Upper lobe of left lung (tissue), 6 donors: ENCODE measurements at regions not wholly inside any gene's neighbourhood (a gene's known extent, or its start where the extent isn't known, plus 50 kb on each side); places are given as distances from the start of the nearest gene placed in this dataset.

Source experiments
- ATAC-seq, 2 donors: fragments of 200-7000 bp; cut with Tn5 transposase; one replicate each; pipeline ENCODE4 v1.9.1; 2022; ENCODE audit warnings: mild to moderate bottlenecking in 2 of 2, moderate library complexity in 2 of 2; ENCODE audit not compliant: low FRiP score in 2 of 2
- DNase-seq, 2 donors: peaks; one replicate each; pipeline ENCODE4 v3.0.0-alpha.2; 2019 to 2020
- H3K27ac ChIP-seq, 4 donors: fragments of 200-600 bp; sonication (generic); one replicate each; pipeline ENCODE4 v1.5.1; 2016 to 2019
- H3K27me3 ChIP-seq, 4 donors: fragments of 200-600 bp; sonication (generic); one replicate each; pipeline ENCODE4 v1.5.1; 2017 to 2019
- H3K36me3 ChIP-seq, 4 donors: fragments of 200-600 bp; sonication (generic); one replicate each; pipeline ENCODE4 v1.5.1; 2016 to 2019
- H3K4me1 ChIP-seq, 4 donors: fragments of 200-600 bp; sonication (generic); one replicate each; pipeline ENCODE4 v1.5.1; 2018 to 2019
- H3K4me3 ChIP-seq, 4 donors: fragments of 200-600 bp; sonication (generic); one replicate each; pipeline ENCODE4 v1.5.1; 2017 to 2019; ENCODE audit warnings: mild to moderate bottlenecking in 2 of 4, moderate library complexity in 1 of 4
- H3K9me3 ChIP-seq, 4 donors: fragments of 200-600 bp; sonication (generic); one replicate each; pipeline ENCODE4 v1.5.1; 2018 to 2019
- CTCF ChIP-seq, 6 experiments: fragments of 450-650 bp in 4 of 6; fragments of 200-600 bp in 2 of 6; sonication (generic) in 2 of 6; IDR thresholded peaks; one replicate each; pipeline ENCODE4 v1.5.1; 2016 to 2019; ENCODE audit warnings: antibody characterized with exemption in 6 of 6
- EP300 ChIP-seq, 4 donors: sonication (generic); formaldehyde crosslinking; IDR thresholded peaks; one replicate each; pipeline ENCODE4 v1.5.1; 2017; ENCODE audit warnings: antibody characterized with exemption in 4 of 4, control low read depth in 2 of 4
- POLR2A ChIP-seq, 4 donors: fragments of 450-650 bp; IDR thresholded peaks; one replicate each; pipeline ENCODE4 v1.5.1; 2016 to 2017; ENCODE audit warnings: antibody characterized with exemption in 4 of 4, mild to moderate bottlenecking in 2 of 4
- POLR2AphosphoS5 ChIP-seq, 2 donors: sonication (generic); formaldehyde crosslinking; IDR thresholded peaks; one replicate each; pipeline ENCODE4 v1.5.1; 2017; ENCODE audit warnings: antibody characterized with exemption in 2 of 2
- WGBS, 2 donors: methylation state at CpG; one replicate each; pipeline ENCODE4 v1.1.5; 2017 to 2018; 5-methylcytosine and 5-hydroxymethylcytosine counted together
- donor health status: DM: no; HTN: no; CAD: no; lungs with moderate emphysema.
- donor health status: DM: no; HTN: yes; CAD: no; lungs with severe emphysema.

GRCh38 chr14:104243200-104243599, 104.8 kb downstream of the KIF26A start:
- TF ChIP-seq POLR2A (IDR thresholded peaks at IDR 0.05), result no peak
- TF ChIP-seq EP300 (IDR thresholded peaks at IDR 0.05), result no peak
- TF ChIP-seq CTCF (IDR thresholded peaks at IDR 0.05), result no peak
- TF ChIP-seq POLR2AphosphoS5 (IDR thresholded peaks at IDR 0.05), result no peak
- no peak for DNase-seq

GRCh38 chr14:104244221-104245011, 106.0 kb downstream of the KIF26A start:
- no peak overlapping the region for H3K4me3 ChIP-seq
- TF ChIP-seq POLR2A (IDR thresholded peaks at IDR 0.05) (no peak), POLR2AphosphoS5 (IDR thresholded peaks at IDR 0.05) (no peak), EP300 (IDR thresholded peaks at IDR 0.05) (no peak)
- H3K27ac ChIP-seq, result no peak overlapping the region
- no peaks in the 10 kb centered on the region for H3K27me3 ChIP-seq
- 88 to 90% methylated on average over 20 to 23 of the region's 23 CpGs for WGBS, 2 donors
- DNase-seq, result peak in 1 of 2 donors; percentile 18
- no peaks in the 10 kb centered on the region for H3K36me3 ChIP-seq
- no peak for ATAC-seq
- peaks cover 0 to 18% (median 7%) of the 10 kb centered on the region in 4 donors for H3K9me3 ChIP-seq
- H3K4me1 ChIP-seq, result no peaks in the 10 kb centered on the region

More at GRCh38 chr14:104243200-104243599, 104.8 kb downstream of the KIF26A start:
- H3K4me3 ChIP-seq, result no peak overlapping the region
- no peak for ATAC-seq
- H3K36me3 ChIP-seq, result no peaks in the 10 kb centered on the region
- H3K27ac ChIP-seq, result no peak overlapping the region
- H3K9me3 ChIP-seq, result peaks cover 0 to 18% (median 7%) of the 10 kb centered on the region in 4 donors
- WGBS, 2 donors, result 90 to 97% methylated on average over 1 of the region's 1 CpG
- H3K4me1 ChIP-seq, result no peaks in the 10 kb centered on the region
- H3K27me3 ChIP-seq, result no peaks in the 10 kb centered on the region

GRCh38 chr14:104245075-104245474, 106.7 kb downstream of the KIF26A start:
- H3K4me1 ChIP-seq, result no peaks in the 10 kb centered on the region
- H3K36me3 ChIP-seq, result no peaks in the 10 kb centered on the region
- 83 to 100% methylated on average over 1 to 2 of the region's 3 CpGs for WGBS, 2 donors
- peaks cover 0 to 18% (median 7%) of the 10 kb centered on the region in 4 donors for H3K9me3 ChIP-seq
- ATAC-seq, result no peak
- H3K4me3 ChIP-seq, result no peak overlapping the region
- no peak overlapping the region for H3K27ac ChIP-seq
- no peak for TF ChIP-seq POLR2AphosphoS5 (IDR thresholded peaks at IDR 0.05)
- TF ChIP-seq EP300 (IDR thresholded peaks at IDR 0.05), result no peak
- TF ChIP-seq POLR2A (IDR thresholded peaks at IDR 0.05), result no peak
- no peak for TF ChIP-seq CTCF (IDR thresholded peaks at IDR 0.05)
- no peaks in the 10 kb centered on the region for H3K27me3 ChIP-seq
- peak in 1 of 2 donors; percentile 10 for DNase-seq

- H3K4me1 ChIP-seq, result no peaks in the 10 kb centered on the region
Observed at GRCh38 chr14:104245723-104246122, 107.3 kb downstream of the KIF26A start.

More at GRCh38 chr14:104245723-104246122, 107.3 kb downstream of the KIF26A start:
- TF ChIP-seq POLR2AphosphoS5 (IDR thresholded peaks at IDR 0.05) (no peak), EP300 (IDR thresholded peaks at IDR 0.05) (no peak), POLR2A (IDR thresholded peaks at IDR 0.05) (no peak), CTCF (IDR thresholded peaks at IDR 0.05) (no peak)
- Histone ChIP-seq H3K9me3 (peaks cover 0 to 18% (median 7%) of the 10 kb centered on the region in 4 donors), H3K27me3 (no peaks in the 10 kb centered on the region), H3K27ac (no peak overlapping the region), H3K4me3 (no peak overlapping the region), H3K36me3 (no peaks in the 10 kb centered on the region)
- DNase-seq (no peak), ATAC-seq (no peak)
- WGBS, 2 donors, result 94 to 97% methylated on average over 2 of the region's 2 CpGs
